ENCODE measurements at regions not wholly inside any gene's neighbourhood (a gene's known extent, or its start where the extent isn't known, plus 50 kb on each side); places are given as distances from the start of the nearest gene placed in this dataset.
A peak's percentile ranks its signal among the peaks of the same experiment; 100 is the strongest.
"Not testable (repeated sequence)": the region's sequence is repeated elsewhere in the genome, so short reads cannot be mapped to it uniquely, and the experiment has no call there.

GRCh38 chr2:138356178-138356577 lies 145.4 kb upstream of the SPOPL start:
- H3K27ac ChIP-seq (ENCODE audit: low read depth in 1 of 2, low read length in 2 of 2) = no peak overlapping the region
- DNase-seq (no peak), ATAC-seq (ENCODE audit: low FRiP score) (peak; percentile 72)
- peaks cover 2 to 4% of the 10 kb centered on the region in 2 donors for H3K4me1 ChIP-seq (ENCODE audit: control insufficient read depth in 1 of 2, insufficient read depth in 2 of 2, low read length in 2 of 2)
- H3K36me3 ChIP-seq (ENCODE audit: control insufficient read depth in 1 of 2, insufficient read depth in 2 of 2, low read length in 1 of 2) = no peaks in the 10 kb centered on the region
- WGBS, 2 donors = 2 to 4% methylated on average over 4 of the region's 4 CpGs
- peak overlapping the region in 1 of 2 donors; percentile 28 for H3K4me3 ChIP-seq (ENCODE audit: low read length in 2 of 2)
- intact Hi-C loops (cut with DNase I) = loop anchor here in 1 of 2 donors (10.0 kb wide), 1 partner anchor 111 kb away; no protein-coding TSS in a partner anchor
- no peaks in the 10 kb centered on the region for H3K27me3 ChIP-seq (ENCODE audit: control insufficient read depth in 1 of 2, insufficient read depth in 2 of 2, low read length in 1 of 2)
- no peaks in the 10 kb centered on the region for H3K9me3 ChIP-seq (ENCODE audit: control insufficient read depth, low read length)

DNA sequence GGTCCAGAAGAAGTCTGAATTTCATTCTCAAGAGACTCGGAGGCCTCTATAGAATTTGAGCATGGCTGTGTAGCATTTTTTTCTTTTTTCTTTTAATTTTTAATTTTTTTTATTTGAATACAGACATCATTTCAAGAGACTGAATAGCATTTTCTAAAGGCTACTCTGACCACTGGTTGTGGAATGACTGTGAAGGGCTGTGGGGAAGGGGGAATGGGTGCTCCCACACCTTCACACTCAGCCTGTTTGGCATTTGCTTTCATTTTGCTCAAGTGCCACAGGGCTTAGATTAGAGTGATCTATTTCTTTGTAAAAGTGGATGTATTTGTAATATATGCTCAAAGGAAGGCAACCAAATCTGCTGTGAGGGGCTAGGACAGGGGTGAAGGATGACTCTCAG lies 142.0 kb upstream of the SPOPL start:
- no peak for DNase-seq
- Histone ChIP-seq H3K4me1 (ENCODE audit: control insufficient read depth in 1 of 2, insufficient read depth in 2 of 2, low read length in 2 of 2) (peaks cover 3 to 6% of the 10 kb centered on the region in 2 donors), H3K9me3 (ENCODE audit: control insufficient read depth, low read length) (no peaks in the 10 kb centered on the region), H3K27me3 (ENCODE audit: control insufficient read depth in 1 of 2, insufficient read depth in 2 of 2, low read length in 1 of 2) (no peaks in the 10 kb centered on the region), H3K36me3 (ENCODE audit: control insufficient read depth in 1 of 2, insufficient read depth in 2 of 2, low read length in 1 of 2) (no peaks in the 10 kb centered on the region), H3K27ac (ENCODE audit: low read depth in 1 of 2, low read length in 2 of 2) (no peak overlapping the region), H3K4me3 (ENCODE audit: low read length in 2 of 2) (no peak overlapping the region)
- intact Hi-C loops (cut with DNase I) = loop anchor here in 1 of 2 donors (10.0 kb wide), 1 partner anchor 115 kb away; no protein-coding TSS in a partner anchor
- ATAC-seq (ENCODE audit: low FRiP score) = no peak
- WGBS, 2 donors = 93 to 96% methylated on average over 1 of the region's 1 CpG

DNA sequence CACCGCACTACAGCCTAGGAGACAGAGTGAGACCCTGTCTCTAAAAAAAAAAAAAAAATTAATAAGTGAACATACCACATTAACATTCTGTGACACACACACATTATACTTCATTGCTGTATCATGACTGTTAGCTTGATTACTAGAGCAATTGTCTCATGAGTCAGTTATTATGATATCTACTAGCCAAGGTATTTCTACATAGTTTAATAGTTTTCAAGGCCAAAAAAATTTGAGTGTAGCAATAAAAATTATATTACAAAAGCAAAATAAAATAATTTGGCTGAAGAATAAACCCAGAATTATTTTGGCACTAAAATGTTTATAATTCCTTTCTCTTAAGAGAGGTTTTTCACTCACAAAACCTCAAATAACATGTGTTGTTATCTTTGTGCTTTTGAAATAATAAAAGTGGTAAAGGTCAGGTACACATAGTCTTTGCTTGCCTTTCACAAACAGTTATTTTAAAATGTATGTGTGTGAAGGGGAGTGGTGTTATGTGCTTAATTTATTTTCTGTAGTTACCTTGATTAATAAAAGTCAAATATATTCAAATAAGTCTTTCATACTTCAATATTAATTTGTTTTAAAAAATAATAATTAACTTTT lies 136.9 kb upstream of the SPOPL start:
- no peaks in the 10 kb centered on the region for H3K27me3 ChIP-seq (ENCODE audit: control insufficient read depth in 1 of 2, insufficient read depth in 2 of 2, low read length in 1 of 2)
- intact Hi-C loops (cut with DNase I) = loop anchor here in 1 of 2 donors (10.0 kb wide), 1 partner anchor 420 kb away; no protein-coding TSS in a partner anchor
- DNase-seq (no peak), ATAC-seq (ENCODE audit: low FRiP score) (no peak)
- H3K4me1 ChIP-seq (ENCODE audit: control insufficient read depth in 1 of 2, insufficient read depth in 2 of 2, low read length in 2 of 2) = peaks cover 4 to 8% of the 10 kb centered on the region in 2 donors
- H3K36me3 ChIP-seq (ENCODE audit: control insufficient read depth in 1 of 2, insufficient read depth in 2 of 2, low read length in 1 of 2) = no peaks in the 10 kb centered on the region
- no peaks in the 10 kb centered on the region for H3K9me3 ChIP-seq (ENCODE audit: control insufficient read depth, low read length)
- H3K4me3 ChIP-seq (ENCODE audit: low read length in 2 of 2) = no peak overlapping the region
- 82 to 85% methylated on average over 1 of the region's 1 CpG for WGBS, 2 donors
- H3K27ac ChIP-seq (ENCODE audit: low read depth in 1 of 2, low read length in 2 of 2) = peak overlapping the region in 1 of 2 donors; percentile 54

GRCh38 chr2:138365581-138365980 lies 136.0 kb upstream of the SPOPL start:
- WGBS, 2 donors = 71 to 73% methylated on average over 3 of the region's 3 CpGs
- Histone ChIP-seq H3K36me3 (ENCODE audit: control insufficient read depth in 1 of 2, insufficient read depth in 2 of 2, low read length in 1 of 2) (no peaks in the 10 kb centered on the region), H3K4me3 (ENCODE audit: low read length in 2 of 2) (no peak overlapping the region), H3K27ac (ENCODE audit: low read depth in 1 of 2, low read length in 2 of 2) (no peak overlapping the region), H3K4me1 (ENCODE audit: control insufficient read depth in 1 of 2, insufficient read depth in 2 of 2, low read length in 2 of 2) (peaks cover 4 to 8% of the 10 kb centered on the region in 2 donors), H3K9me3 (ENCODE audit: control insufficient read depth, low read length) (no peaks in the 10 kb centered on the region), H3K27me3 (ENCODE audit: control insufficient read depth in 1 of 2, insufficient read depth in 2 of 2, low read length in 1 of 2) (no peaks in the 10 kb centered on the region)
- no peak for DNase-seq
- intact Hi-C loops (cut with DNase I) = loop anchor here in 1 of 2 donors (10.0 kb wide), 1 partner anchor 421 kb away; no protein-coding TSS in a partner anchor
- no peak for ATAC-seq (ENCODE audit: low FRiP score)

DNA sequence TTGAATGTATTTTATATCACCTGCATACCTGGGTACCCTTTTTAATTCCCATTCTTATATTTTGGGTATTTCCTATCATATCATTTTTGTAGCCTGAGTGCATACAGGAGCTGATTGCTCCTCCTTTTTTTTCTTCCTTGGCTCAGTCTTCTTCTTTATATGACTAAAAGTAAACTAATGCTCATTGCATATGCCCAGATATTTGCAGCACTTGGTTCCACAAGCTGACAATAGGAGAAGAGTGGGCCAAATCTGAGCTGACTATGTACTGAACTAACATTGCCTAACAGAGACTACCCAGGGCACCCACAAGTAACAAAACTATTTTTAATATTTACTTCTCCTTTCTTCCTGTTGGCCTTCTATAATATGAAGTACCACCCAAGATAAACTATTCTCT lies 131.7 kb upstream of the SPOPL start:
- ATAC-seq (ENCODE audit: low FRiP score) = no peak
- no peaks in the 10 kb centered on the region for H3K27me3 ChIP-seq (ENCODE audit: control insufficient read depth in 1 of 2, insufficient read depth in 2 of 2, low read length in 1 of 2)
- H3K9me3 ChIP-seq (ENCODE audit: control insufficient read depth, low read length) = no peaks in the 10 kb centered on the region
- DNase-seq = no peak
- H3K4me1 ChIP-seq (ENCODE audit: control insufficient read depth in 1 of 2, insufficient read depth in 2 of 2, low read length in 2 of 2) = peaks cover 1 to 5% of the 10 kb centered on the region in 2 donors
- no peaks in the 10 kb centered on the region for H3K36me3 ChIP-seq (ENCODE audit: control insufficient read depth in 1 of 2, insufficient read depth in 2 of 2, low read length in 1 of 2)
- H3K4me3 ChIP-seq (ENCODE audit: low read length in 2 of 2) = no peak overlapping the region
- no peak overlapping the region for H3K27ac ChIP-seq (ENCODE audit: low read depth in 1 of 2, low read length in 2 of 2)
- intact Hi-C loops (cut with DNase I) = loop anchor here in 1 of 2 donors (10.0 kb wide), 1 partner anchor 425 kb away; no protein-coding TSS in a partner anchor

DNA sequence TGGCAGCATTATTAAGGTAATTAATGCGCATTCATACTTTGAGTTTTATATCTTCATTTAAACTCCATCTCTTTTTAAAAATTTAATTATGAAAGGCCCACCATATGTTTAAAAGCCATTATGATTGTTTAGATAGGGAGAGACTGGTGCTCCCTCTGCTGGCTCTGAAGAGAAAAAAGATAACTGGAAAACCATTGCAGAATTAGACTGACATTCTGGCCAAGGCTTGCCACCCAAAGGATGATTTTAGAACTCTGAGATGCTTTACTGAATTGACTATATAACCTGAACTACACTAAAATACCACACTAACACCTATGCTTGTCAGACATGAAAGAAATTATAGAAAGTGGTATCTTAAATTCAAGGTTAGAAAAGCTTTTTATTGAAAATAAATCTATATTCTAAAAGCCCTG lies 127.6 kb upstream of the SPOPL start:
- H3K4me3 ChIP-seq (ENCODE audit: low read length in 2 of 2) = no peak overlapping the region
- H3K9me3 ChIP-seq (ENCODE audit: control insufficient read depth, low read length) = no peaks in the 10 kb centered on the region
- no peaks in the 10 kb centered on the region for H3K4me1 ChIP-seq (ENCODE audit: control insufficient read depth in 1 of 2, insufficient read depth in 2 of 2, low read length in 2 of 2)
- 71 to 83% methylated on average over 1 of the region's 1 CpG for WGBS, 2 donors
- H3K36me3 ChIP-seq (ENCODE audit: control insufficient read depth in 1 of 2, insufficient read depth in 2 of 2, low read length in 1 of 2) = no peaks in the 10 kb centered on the region
- H3K27me3 ChIP-seq (ENCODE audit: control insufficient read depth in 1 of 2, insufficient read depth in 2 of 2, low read length in 1 of 2) = no peaks in the 10 kb centered on the region
- ATAC-seq (ENCODE audit: low FRiP score) (no peak), DNase-seq (no peak)
- intact Hi-C loops (cut with DNase I) = no loop called here
- no peak overlapping the region for H3K27ac ChIP-seq (ENCODE audit: low read depth in 1 of 2, low read length in 2 of 2)

GRCh38 chr2:138381373-138381772 lies 120.2 kb upstream of the SPOPL start:
- no peak for ATAC-seq (ENCODE audit: low FRiP score)
- intact Hi-C loops (cut with DNase I) = no loop called here

DNA sequence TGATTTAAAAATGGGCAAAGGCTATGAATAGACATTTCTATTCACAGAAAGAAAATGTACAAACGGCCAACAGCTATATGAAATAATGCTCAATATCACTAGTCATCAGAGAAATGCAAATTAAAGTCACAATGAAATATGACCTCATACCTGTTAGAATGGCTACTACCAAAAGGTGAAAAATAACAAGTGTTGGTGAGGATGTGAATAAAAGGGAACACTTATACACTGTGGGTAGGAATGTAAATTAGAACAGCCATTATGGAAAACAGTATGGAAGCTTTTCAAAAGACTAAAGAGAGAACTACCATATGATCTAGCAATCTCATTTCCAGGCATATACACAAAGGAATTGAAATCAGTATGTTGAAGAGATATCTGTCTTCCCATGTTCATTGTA lies 118.9 kb upstream of the SPOPL start:
- Histone ChIP-seq H3K9me3 (ENCODE audit: control insufficient read depth, low read length) (no peaks in the 10 kb centered on the region), H3K27me3 (ENCODE audit: control insufficient read depth in 1 of 2, insufficient read depth in 2 of 2, low read length in 1 of 2) (no peaks in the 10 kb centered on the region), H3K4me3 (ENCODE audit: low read length in 2 of 2) (no peak overlapping the region), H3K27ac (ENCODE audit: low read depth in 1 of 2, low read length in 2 of 2) (no peak overlapping the region), H3K36me3 (ENCODE audit: control insufficient read depth in 1 of 2, insufficient read depth in 2 of 2, low read length in 1 of 2) (no peaks in the 10 kb centered on the region), H3K4me1 (ENCODE audit: control insufficient read depth in 1 of 2, insufficient read depth in 2 of 2, low read length in 2 of 2) (no peaks in the 10 kb centered on the region)
- 49 to 57% methylated on average over 1 of the region's 1 CpG for WGBS, 2 donors
- no peak for ATAC-seq (ENCODE audit: low FRiP score)
- DNase-seq = no peak
- intact Hi-C loops (cut with DNase I) = no loop called here

More at GRCh38 chr2:138381373-138381772, 120.2 kb upstream of the SPOPL start:
- Histone ChIP-seq H3K27ac (ENCODE audit: low read depth in 1 of 2, low read length in 2 of 2) (no peak overlapping the region), H3K4me1 (ENCODE audit: control insufficient read depth in 1 of 2, insufficient read depth in 2 of 2, low read length in 2 of 2) (no peaks in the 10 kb centered on the region), H3K36me3 (ENCODE audit: control insufficient read depth in 1 of 2, insufficient read depth in 2 of 2, low read length in 1 of 2) (no peaks in the 10 kb centered on the region), H3K27me3 (ENCODE audit: control insufficient read depth in 1 of 2, insufficient read depth in 2 of 2, low read length in 1 of 2) (no peaks in the 10 kb centered on the region), H3K9me3 (ENCODE audit: control insufficient read depth, low read length) (no peaks in the 10 kb centered on the region), H3K4me3 (ENCODE audit: low read length in 2 of 2) (no peak overlapping the region)
- DNase-seq = no peak

DNA sequence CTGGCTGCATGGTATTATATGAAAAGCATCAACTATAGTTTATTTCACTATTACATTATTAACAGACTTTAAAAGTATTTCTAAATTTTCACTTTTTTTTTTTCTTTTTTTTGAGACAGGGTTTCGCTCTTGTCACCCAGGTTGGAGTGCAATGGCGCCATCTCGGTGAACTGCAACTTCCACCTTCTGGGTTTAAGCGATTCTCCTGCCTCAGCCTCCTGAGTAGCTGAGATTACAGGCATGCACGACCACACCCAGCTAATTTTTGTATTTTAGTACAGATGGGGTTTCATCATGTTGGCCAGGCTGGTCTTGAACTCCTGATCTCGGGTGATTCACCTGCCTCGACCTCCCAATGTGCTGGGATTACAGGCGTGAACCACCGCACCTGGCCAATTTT lies 115.4 kb upstream of the SPOPL start:
- H3K27me3 ChIP-seq (ENCODE audit: control insufficient read depth in 1 of 2, insufficient read depth in 2 of 2, low read length in 1 of 2); H3K4me1 ChIP-seq (ENCODE audit: control insufficient read depth in 1 of 2, insufficient read depth in 2 of 2, low read length in 2 of 2); H3K9me3 ChIP-seq (ENCODE audit: control insufficient read depth, low read length); H3K27ac ChIP-seq (ENCODE audit: low read depth in 1 of 2, low read length in 2 of 2); H3K4me3 ChIP-seq (ENCODE audit: low read length in 2 of 2); ATAC-seq (ENCODE audit: low FRiP score); H3K36me3 ChIP-seq (ENCODE audit: control insufficient read depth in 1 of 2, insufficient read depth in 2 of 2, low read length in 1 of 2); DNase-seq; intact Hi-C loops (cut with DNase I): not testable (repeated sequence)
- 92 to 93% methylated on average over 9 of the region's 9 CpGs for WGBS, 2 donors
